ENCODE measurements at regions not wholly inside any gene's neighbourhood (a gene's known extent, or its start where the extent isn't known, plus 50 kb on each side); places are given as distances from the start of the nearest gene placed in this dataset.

DNA sequence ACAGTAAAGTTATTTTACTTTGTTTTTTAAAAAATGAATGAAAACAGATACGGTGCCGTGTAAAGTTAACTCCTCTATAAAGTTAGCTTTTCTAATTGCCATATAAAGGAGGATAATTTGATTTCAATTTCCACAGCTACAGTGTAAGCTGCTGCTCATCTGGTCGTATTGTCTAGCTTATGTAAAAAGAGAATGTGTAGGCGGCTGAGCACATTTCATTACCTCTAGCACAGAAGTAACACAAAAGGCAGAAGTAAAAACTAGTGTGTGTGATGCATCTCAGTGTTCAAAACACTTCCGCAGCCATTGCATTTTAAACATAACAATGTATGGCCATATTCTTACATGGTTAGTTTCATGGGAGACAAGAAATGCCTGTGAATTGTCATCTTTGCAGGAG lies 105.0 kb upstream of the P2RY1 start:
- no peaks in the 10 kb centered on the region for H3K9me2 ChIP-seq (replicated peaks; ENCODE audit: insufficient read depth, low read length)
- H2AFZ ChIP-seq (ENCODE audit: low read depth, low read length, severe bottlenecking): no peak overlapping the region
- no peak overlapping the region for H3K9ac ChIP-seq (ENCODE audit: low read length)
- H3F3A ChIP-seq (ENCODE audit: insufficient read depth): no peaks in the 10 kb centered on the region
- H3K4me3 ChIP-seq (ENCODE audit: insufficient read depth, low read length, poor library complexity, severe bottlenecking): no peak overlapping the region
- no peaks in the 10 kb centered on the region for H3K27me3 ChIP-seq (ENCODE audit: low read length)
- no peaks in the 10 kb centered on the region for H3K36me3 ChIP-seq (ENCODE audit: low read length)
- TF ChIP-seq CTCF (IDR thresholded peaks at IDR 0.05; ENCODE audit: insufficient read depth, low read length, poor library complexity, severe bottlenecking) (no peak), EZH2phosphoT487 (conservative IDR thresholded peaks at IDR 0.05; ENCODE audit: low read length) (no peak)
- no peaks in the 10 kb centered on the region for H3K79me2 ChIP-seq (ENCODE audit: insufficient read depth, low read length)
- no peak overlapping the region for H3K4me2 ChIP-seq (ENCODE audit: low read depth, low read length, poor library complexity, severe bottlenecking)
- no peak overlapping the region for H3K27ac ChIP-seq (ENCODE audit: low read depth, low read length)
- no peaks in the 10 kb centered on the region for H4K20me1 ChIP-seq (ENCODE audit: low read depth, low read length)
- no peaks in the 10 kb centered on the region for H3K9me3 ChIP-seq (ENCODE audit: insufficient read depth, low read length)

- Histone ChIP-seq H2AFZ (ENCODE audit: low read depth, low read length, severe bottlenecking) (no peak overlapping the region), H4K20me1 (ENCODE audit: low read depth, low read length) (no peaks in the 10 kb centered on the region)
Measured at GRCh38 chr3:152731511-152731910, 103.4 kb upstream of the P2RY1 start.

GRCh38 chr3:152733584-152734119 lies 101.3 kb upstream of the P2RY1 start:
- no peaks in the 10 kb centered on the region for H3F3A ChIP-seq (ENCODE audit: insufficient read depth)
- no peaks in the 10 kb centered on the region for H4K20me1 ChIP-seq (ENCODE audit: low read depth, low read length)
- H2AFZ ChIP-seq (ENCODE audit: low read depth, low read length, severe bottlenecking): no peak overlapping the region
- no peaks in the 10 kb centered on the region for H3K79me2 ChIP-seq (ENCODE audit: insufficient read depth, low read length)
- no peaks in the 10 kb centered on the region for H3K9me2 ChIP-seq (replicated peaks; ENCODE audit: insufficient read depth, low read length)
- no peak overlapping the region for H3K9ac ChIP-seq (ENCODE audit: low read length)
- H3K9me3 ChIP-seq (ENCODE audit: insufficient read depth, low read length): no peaks in the 10 kb centered on the region
- TF ChIP-seq CTCF (IDR thresholded peaks at IDR 0.05; ENCODE audit: insufficient read depth, low read length, poor library complexity, severe bottlenecking): no peak
- no peaks in the 10 kb centered on the region for H3K27me3 ChIP-seq (ENCODE audit: low read length)
- no peak overlapping the region for H3K27ac ChIP-seq (ENCODE audit: low read depth, low read length)
- H3K4me2 ChIP-seq (ENCODE audit: low read depth, low read length, poor library complexity, severe bottlenecking): no peak overlapping the region
- H3K4me3 ChIP-seq (ENCODE audit: insufficient read depth, low read length, poor library complexity, severe bottlenecking): no peak overlapping the region
- no peaks in the 10 kb centered on the region for H3K36me3 ChIP-seq (ENCODE audit: low read length)

More at GRCh38 chr3:152731511-152731910, 103.4 kb upstream of the P2RY1 start:
- Histone ChIP-seq H3K27me3 (ENCODE audit: low read length) (no peaks in the 10 kb centered on the region), H3K36me3 (ENCODE audit: low read length) (no peaks in the 10 kb centered on the region), H3K4me2 (ENCODE audit: low read depth, low read length, poor library complexity, severe bottlenecking) (no peak overlapping the region), H3K9ac (ENCODE audit: low read length) (no peak overlapping the region), H3K27ac (ENCODE audit: low read depth, low read length) (no peak overlapping the region), H3F3A (ENCODE audit: insufficient read depth) (no peaks in the 10 kb centered on the region), H3K9me2 (replicated peaks; ENCODE audit: insufficient read depth, low read length) (no peaks in the 10 kb centered on the region), H3K4me3 (ENCODE audit: insufficient read depth, low read length, poor library complexity, severe bottlenecking) (no peak overlapping the region), H3K9me3 (ENCODE audit: insufficient read depth, low read length) (no peaks in the 10 kb centered on the region), H3K79me2 (ENCODE audit: insufficient read depth, low read length) (no peaks in the 10 kb centered on the region)
- TF ChIP-seq EZH2phosphoT487 (conservative IDR thresholded peaks at IDR 0.05; ENCODE audit: low read length) (no peak), CTCF (IDR thresholded peaks at IDR 0.05; ENCODE audit: insufficient read depth, low read length, poor library complexity, severe bottlenecking) (no peak)

All from SU-DHL-6 (cell line).